Activated CD8-positive, alpha-beta T cell treated with anti-CD3 and anti-CD28 coated beads, Interleukin-2, amount 10 ng/mL, durations not matched to agents 7 days and 5 days (primary cell): ENCODE measurements at regions not wholly inside any gene's neighbourhood (a gene's known extent, or its start where the extent isn't known, plus 50 kb on each side); places are given as distances from the start of the nearest gene placed in this dataset.
"Not testable (repeated sequence)": the region's sequence is repeated elsewhere in the genome, so short reads cannot be mapped to it uniquely, and the experiment has no call there.

Experiments used
- ATAC-seq: fragments of 150-1000 bp; cut with Tn5 transposase; one replicate; pipeline ENCODE4 v1.10.0; 2021; ENCODE audit warnings: moderate library complexity
- CTCF ChIA-PET: fragments of 350-600 bp; sonication (Branson Sonifier 250); formaldehyde crosslinking; loops from one replicate; lab custom pipeline; 2021; ENCODE audit warnings: antibody characterized with exemption; lab: Charles Lee
- POLR2A ChIA-PET: fragments of 350-600 bp; sonication (Branson Sonifier 250); formaldehyde crosslinking; loops from one replicate; lab custom pipeline; 2021; ENCODE audit warnings: antibody characterized with exemption; lab: Charles Lee
- DNase-seq: peaks from one replicate; pipeline ENCODE4 v3.0.0-alpha.2; 2020
- H3K27ac Mint-ChIP-seq: one replicate; pipeline ENCODE4 v1.8.0; 2021; ENCODE audit warnings: mild to moderate bottlenecking, mixed read lengths
- H3K27me3 Mint-ChIP-seq: one replicate; pipeline ENCODE4 v1.8.0; 2021; ENCODE audit warnings: low read depth, mixed read lengths
- H3K36me3 Mint-ChIP-seq: one replicate; pipeline ENCODE4 v1.8.0; 2021; ENCODE audit warnings: low read depth, mixed read lengths
- H3K4me1 Mint-ChIP-seq: one replicate; pipeline ENCODE4 v1.8.0; 2021; ENCODE audit warnings: low read depth, mixed read lengths
- H3K4me3 Mint-ChIP-seq: one replicate; pipeline ENCODE4 v1.8.0; 2021; ENCODE audit warnings: mild to moderate bottlenecking, mixed read lengths
- H3K9me3 Mint-ChIP-seq: one replicate; pipeline ENCODE4 v1.8.0; 2022; ENCODE audit warnings: mixed read lengths; ENCODE audit not compliant: insufficient read depth

DNA sequence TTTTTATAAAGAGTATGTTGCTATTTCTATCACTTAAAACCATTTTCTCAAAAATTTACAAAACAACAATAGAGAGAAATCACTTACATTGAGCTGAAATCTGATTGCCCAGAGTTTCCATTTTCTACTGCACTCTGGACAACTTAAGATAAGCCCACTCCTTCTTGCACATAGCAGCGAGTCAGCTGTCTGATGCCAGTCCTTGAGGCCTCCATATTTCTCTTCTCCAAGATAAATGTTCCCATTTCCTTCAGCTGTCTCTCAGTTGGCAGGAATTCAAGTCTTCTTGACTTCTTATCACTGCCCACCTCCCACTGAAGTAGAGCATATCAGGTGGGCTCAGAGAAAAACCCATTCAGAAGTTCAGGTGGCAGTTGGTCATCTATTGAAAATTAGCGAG, 78.5 kb upstream of the PIP5K1B start:
- DNase-seq = no peak
- Mint-ChIP-seq H3K9me3 (no peaks in the 10 kb centered on the region), H3K4me1 (no peaks in the 10 kb centered on the region), H3K36me3 (no peaks in the 10 kb centered on the region), H3K27ac (no peak overlapping the region), H3K4me3 (no peak overlapping the region), H3K27me3 (peaks cover 2% of the 10 kb centered on the region)
- POLR2A ChIA-PET = no interaction called here
- CTCF ChIA-PET = no interaction called here
- no peak for ATAC-seq

DNA sequence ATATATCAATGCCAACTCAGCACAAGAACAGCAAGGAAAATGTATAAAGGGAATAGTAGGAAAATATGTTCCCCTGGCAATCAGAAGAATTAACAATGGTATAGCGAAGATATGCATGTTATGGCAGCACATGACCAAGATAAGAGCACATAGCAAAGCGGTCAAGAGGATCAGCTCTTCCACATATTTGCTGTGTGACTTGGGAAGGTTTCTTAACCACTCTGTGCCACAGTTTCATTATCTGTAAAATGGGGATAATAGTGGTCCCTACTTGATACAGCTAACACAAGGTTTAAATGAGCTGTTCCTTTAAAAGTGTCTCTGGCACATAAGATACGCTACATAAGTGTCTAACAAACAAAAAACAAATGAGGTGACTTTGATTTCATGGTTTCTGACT, 77.9 kb upstream of the PIP5K1B start:
- H3K27me3 Mint-ChIP-seq = peaks cover 2% of the 10 kb centered on the region
- no peaks in the 10 kb centered on the region for H3K9me3 Mint-ChIP-seq
- H3K4me3 Mint-ChIP-seq = no peak overlapping the region
- POLR2A ChIA-PET = no interaction called here
- H3K36me3 Mint-ChIP-seq = no peaks in the 10 kb centered on the region
- DNase-seq (no peak), ATAC-seq (no peak)
- H3K27ac Mint-ChIP-seq = no peak overlapping the region
- CTCF ChIA-PET = no interaction called here
- no peaks in the 10 kb centered on the region for H3K4me1 Mint-ChIP-seq

DNA sequence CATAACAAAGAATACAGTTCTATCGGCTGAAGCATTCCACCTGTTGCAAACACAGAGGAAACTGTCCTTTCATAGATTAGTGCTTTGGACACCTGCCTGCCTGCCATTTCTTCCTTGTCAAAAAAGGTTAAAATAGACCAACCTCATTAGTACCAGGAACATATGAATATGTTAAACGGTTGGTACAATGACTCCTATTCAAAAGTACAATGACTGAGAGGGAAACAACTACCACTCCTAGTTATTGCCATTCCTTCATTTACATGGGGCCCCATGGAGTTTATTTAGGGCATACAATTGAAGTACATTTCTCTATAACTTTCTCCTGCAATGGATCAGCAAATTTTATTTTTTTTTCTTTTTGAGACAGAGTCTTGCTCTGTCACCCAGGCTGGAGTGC, 77.4 kb upstream of the PIP5K1B start:
- ATAC-seq (no peak), DNase-seq (no peak)
- peaks cover 2% of the 10 kb centered on the region for H3K27me3 Mint-ChIP-seq
- ChIA-PET POLR2A (no interaction called here), CTCF (no interaction called here)
- no peak overlapping the region for H3K4me3 Mint-ChIP-seq
- H3K4me1 Mint-ChIP-seq = no peaks in the 10 kb centered on the region
- H3K27ac Mint-ChIP-seq = no peak overlapping the region
- H3K9me3 Mint-ChIP-seq = no peaks in the 10 kb centered on the region
- no peaks in the 10 kb centered on the region for H3K36me3 Mint-ChIP-seq

DNA sequence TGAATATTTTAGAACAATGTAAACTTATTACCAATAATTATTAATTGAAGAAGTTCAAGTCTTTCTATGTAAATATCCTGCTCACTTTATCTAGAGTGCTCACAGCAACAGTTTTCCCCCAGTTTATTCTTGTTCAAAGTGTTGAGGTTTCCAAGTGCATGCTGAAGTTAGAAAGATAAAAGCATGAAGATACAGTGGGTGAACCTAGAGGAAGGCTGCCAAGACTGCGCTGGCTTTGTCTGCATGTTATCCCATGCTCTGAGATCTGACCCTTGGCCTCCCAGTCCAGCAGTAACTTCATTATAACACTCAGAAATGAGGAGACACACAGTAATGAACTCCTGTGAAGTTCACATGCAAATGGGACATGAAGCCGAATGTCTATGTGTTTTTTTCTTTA, 76.0 kb upstream of the PIP5K1B start:
- CTCF ChIA-PET = no interaction called here

DNA sequence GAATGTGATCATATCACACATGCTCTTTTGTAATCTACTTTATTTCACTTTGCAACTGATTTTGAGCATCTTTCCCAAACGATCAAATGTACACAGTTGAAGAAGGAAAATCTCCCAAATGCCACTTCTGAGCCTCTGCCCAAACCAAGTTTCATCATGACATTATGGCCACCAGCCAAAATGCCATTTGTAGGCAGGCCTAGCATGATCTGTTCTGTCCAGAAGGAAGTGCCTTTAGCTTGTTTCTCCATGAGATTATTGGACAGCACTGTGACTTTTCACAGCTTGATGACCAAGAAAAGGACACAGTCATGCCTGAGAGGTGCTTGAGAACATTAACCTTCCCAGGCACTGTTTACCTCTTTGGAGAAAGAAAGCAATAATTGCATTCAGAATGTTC, 73.2 kb upstream of the PIP5K1B start:
- ATAC-seq (no peak), DNase-seq (no peak)
- Mint-ChIP-seq H3K27ac (no peak overlapping the region), H3K4me1 (no peaks in the 10 kb centered on the region), H3K36me3 (no peaks in the 10 kb centered on the region), H3K9me3 (no peaks in the 10 kb centered on the region), H3K27me3 (peaks cover 4% of the 10 kb centered on the region), H3K4me3 (no peak overlapping the region)
- POLR2A ChIA-PET = no interaction called here
- CTCF ChIA-PET = no interaction called here

More for the DNA sequence above, 76.0 kb upstream of the PIP5K1B start:
- no peak for DNase-seq
- Mint-ChIP-seq H3K9me3 (no peaks in the 10 kb centered on the region), H3K4me1 (no peaks in the 10 kb centered on the region), H3K27me3 (peaks cover 2% of the 10 kb centered on the region), H3K4me3 (no peak overlapping the region), H3K27ac (no peak overlapping the region), H3K36me3 (no peaks in the 10 kb centered on the region)
- POLR2A ChIA-PET = no interaction called here
- ATAC-seq = no peak

DNA sequence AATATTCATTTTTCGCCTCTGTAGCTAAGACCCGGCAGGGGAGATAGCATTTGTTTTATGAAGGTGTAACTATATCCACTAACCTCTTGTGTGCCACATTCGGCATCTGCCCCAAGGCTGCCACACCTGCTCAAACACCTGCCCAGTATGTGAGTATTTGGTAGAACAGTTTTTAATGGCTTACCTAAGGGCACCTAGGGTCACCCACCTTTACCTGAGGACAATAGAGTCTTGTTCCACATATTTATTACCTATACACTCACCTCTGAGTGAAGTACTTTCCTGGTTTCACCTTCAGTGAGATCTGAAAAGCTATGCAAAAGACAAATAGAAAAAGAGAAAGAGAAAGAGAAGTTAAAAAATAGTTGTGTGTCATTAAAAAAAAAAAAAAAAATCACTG, 68.0 kb upstream of the PIP5K1B start:
- Mint-ChIP-seq H3K4me3 (no peak overlapping the region), H3K4me1 (no peaks in the 10 kb centered on the region), H3K36me3 (no peaks in the 10 kb centered on the region), H3K27ac (no peak overlapping the region), H3K9me3 (no peaks in the 10 kb centered on the region), H3K27me3 (peaks cover 6% of the 10 kb centered on the region)
- no peak for ATAC-seq
- DNase-seq = no peak
- POLR2A ChIA-PET = no interaction called here
- CTCF ChIA-PET = no interaction called here

DNA sequence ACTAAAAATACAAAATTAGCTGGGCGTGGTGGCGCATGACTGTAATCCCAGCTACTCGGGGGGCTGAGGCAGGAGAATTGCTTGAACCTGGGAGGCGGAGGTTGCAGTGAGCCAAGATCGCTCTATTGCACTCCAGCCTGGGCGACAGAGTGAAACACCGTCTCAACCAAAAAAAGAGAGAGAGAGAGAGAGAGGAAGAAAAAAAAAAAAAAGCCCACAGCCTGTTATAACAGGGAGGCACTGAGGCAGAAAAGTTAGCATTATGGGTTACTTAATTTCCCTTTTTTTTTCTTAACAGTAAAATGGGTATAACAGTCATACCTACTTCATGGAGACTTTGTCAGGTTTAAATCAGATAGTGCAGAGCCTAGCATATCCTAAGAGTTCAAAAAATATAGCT, 65.8 kb upstream of the PIP5K1B start:
- CTCF ChIA-PET, ATAC-seq, H3K36me3 Mint-ChIP-seq: not testable (repeated sequence)

DNA sequence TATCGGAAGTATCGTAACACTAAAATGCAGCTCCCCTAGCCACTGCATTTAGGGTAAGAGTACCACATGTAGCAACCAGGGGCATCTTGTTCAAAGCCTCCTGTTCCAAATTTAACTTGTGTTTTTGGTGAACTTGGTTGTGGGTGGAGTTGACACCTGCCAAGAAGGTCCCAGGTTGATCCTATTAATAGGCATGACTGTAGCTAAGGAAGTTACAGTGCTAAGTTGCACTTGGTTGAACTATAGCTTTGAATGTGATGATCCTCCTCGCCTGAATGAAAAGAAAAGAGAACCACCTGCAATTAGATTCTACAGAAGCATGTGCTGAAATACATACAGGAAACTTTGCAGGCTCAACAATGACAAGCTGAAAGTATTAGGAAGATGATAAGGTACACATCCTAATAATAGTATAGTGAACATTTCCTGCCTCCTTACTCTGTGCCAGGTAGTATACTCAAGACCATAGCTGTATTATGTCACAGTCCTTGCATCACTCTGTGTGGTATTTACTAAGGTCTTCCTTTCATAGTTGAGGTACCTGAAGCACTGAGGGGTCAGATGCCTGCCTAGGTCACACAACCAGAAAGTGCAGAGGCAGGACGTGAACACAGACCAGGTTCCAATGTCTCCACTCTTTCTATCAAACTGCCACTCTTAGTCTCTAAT, 64.5 kb upstream of the PIP5K1B start:
- ChIA-PET POLR2A (no interaction called here), CTCF (interaction anchor here (1.1 kb wide), 1 partner anchor 17 kb away, joined by 3 read pairs; no protein-coding TSS in a partner anchor)
- Mint-ChIP-seq H3K27ac (no peak overlapping the region), H3K9me3 (no peaks in the 10 kb centered on the region), H3K27me3 (peaks cover 9% of the 10 kb centered on the region), H3K4me1 (no peaks in the 10 kb centered on the region), H3K36me3 (no peaks in the 10 kb centered on the region), H3K4me3 (no peak overlapping the region)
- DNase-seq (no peak), ATAC-seq (no peak)

More for the DNA sequence above, 65.8 kb upstream of the PIP5K1B start:
- DNase-seq, H3K9me3 Mint-ChIP-seq, H3K4me1 Mint-ChIP-seq, H3K27me3 Mint-ChIP-seq, H3K27ac Mint-ChIP-seq, H3K4me3 Mint-ChIP-seq, POLR2A ChIA-PET: not testable (repeated sequence)

DNA sequence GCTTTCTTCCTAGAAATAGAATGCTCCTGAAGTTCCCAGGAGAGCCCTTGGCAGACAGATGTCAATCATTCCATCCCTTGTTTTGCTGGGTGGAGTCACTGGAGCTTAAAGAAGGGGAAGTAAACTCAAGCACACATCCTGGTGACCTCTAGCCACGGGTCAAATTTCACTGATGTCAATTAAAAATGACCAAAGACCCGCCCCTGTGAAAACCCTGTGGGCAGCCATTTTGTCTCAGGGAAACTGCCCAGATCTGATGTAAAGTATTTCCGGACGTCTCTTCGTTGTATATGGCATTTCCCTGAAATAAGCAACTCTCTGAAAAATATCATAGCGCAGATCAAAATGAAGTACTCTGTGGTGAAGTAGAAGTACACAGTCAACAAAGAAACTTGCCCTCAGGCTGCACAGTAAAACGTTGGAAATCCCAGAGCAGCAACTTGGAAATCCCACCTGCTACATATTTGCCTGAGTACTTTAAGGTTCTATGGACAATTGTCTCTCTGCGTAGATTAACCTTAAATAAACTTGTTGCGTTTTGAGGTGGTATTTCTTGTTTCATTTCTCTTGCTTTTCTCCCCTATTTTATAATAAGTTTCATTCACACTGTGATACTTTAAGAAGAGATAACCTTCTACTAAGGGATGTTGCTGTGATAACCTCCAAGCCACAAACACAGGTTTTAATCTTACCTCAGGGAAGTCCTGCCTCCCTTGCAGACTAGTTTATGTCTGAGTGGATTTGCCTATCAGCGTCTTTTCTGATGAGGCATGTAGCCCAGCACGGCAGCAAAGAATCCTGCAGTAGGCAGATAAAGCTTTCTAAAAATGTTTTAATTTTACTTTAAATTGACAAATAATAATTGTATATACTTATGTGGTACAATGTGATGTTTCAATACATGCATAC, 60.9 kb upstream of the PIP5K1B start:
- Mint-ChIP-seq H3K4me3 (no peak overlapping the region), H3K27me3 (peaks cover 12% of the 10 kb centered on the region), H3K27ac (no peak overlapping the region), H3K36me3 (no peaks in the 10 kb centered on the region), H3K4me1 (no peaks in the 10 kb centered on the region), H3K9me3 (no peaks in the 10 kb centered on the region)
- CTCF ChIA-PET = no interaction called here
- DNase-seq (no peak), ATAC-seq (no peak)
- POLR2A ChIA-PET = no interaction called here

DNA sequence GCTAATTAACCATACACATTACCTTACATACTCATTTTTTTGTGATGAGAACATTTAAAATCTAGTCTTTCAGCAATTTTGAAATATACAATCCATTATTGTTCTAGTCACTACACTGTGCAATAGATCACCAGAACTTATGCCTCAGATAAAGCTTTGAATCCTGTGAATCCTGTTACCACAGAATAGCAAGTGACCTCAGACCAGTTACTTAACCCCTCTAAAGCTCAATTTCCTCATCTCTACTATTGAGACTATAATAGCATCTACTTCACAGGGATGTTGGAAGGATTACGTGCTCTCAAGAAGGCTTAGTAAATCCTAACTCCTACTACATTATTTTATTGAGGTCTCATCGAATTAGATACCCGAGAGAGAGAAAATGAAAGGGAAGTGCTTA, 60.2 kb upstream of the PIP5K1B start:
- ATAC-seq (no peak), DNase-seq (no peak)
- Mint-ChIP-seq H3K36me3 (no peaks in the 10 kb centered on the region), H3K9me3 (no peaks in the 10 kb centered on the region), H3K4me3 (no peak overlapping the region), H3K4me1 (no peaks in the 10 kb centered on the region), H3K27ac (no peak overlapping the region), H3K27me3 (peaks cover 12% of the 10 kb centered on the region)
- ChIA-PET POLR2A (no interaction called here), CTCF (no interaction called here)

DNA sequence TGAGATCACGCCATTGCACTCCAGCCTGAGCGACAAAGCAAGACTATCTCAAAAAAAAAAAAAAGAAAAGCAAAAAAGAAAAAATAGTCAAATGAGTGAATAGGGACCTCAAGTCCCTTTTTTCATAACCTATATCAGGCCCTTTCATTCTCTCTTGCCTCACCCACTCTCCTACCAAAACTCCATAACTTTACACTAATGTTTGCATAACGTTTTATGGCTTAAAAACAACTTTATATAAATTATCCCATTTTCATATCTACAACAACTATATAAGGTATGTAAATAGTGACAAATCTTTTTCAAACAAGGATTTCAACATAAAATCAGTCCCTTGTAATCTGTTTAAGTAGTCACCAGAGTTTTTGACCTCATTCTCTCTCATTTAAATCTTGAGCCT, 56.9 kb upstream of the PIP5K1B start:
- CTCF ChIA-PET = interaction anchor here (0.6 to 1.4 kb wide), 2 partner anchors 14 to 530 kb away, joined by 3 read pairs; no protein-coding TSS in a partner anchor
- POLR2A ChIA-PET = no interaction called here
- no peaks in the 10 kb centered on the region for H3K9me3 Mint-ChIP-seq
- H3K27ac Mint-ChIP-seq = no peak overlapping the region
- ATAC-seq (no peak), DNase-seq (no peak)
- H3K36me3 Mint-ChIP-seq = no peaks in the 10 kb centered on the region
- H3K27me3 Mint-ChIP-seq = peaks cover 8% of the 10 kb centered on the region
- H3K4me1 Mint-ChIP-seq = no peaks in the 10 kb centered on the region
- H3K4me3 Mint-ChIP-seq = no peak overlapping the region

DNA sequence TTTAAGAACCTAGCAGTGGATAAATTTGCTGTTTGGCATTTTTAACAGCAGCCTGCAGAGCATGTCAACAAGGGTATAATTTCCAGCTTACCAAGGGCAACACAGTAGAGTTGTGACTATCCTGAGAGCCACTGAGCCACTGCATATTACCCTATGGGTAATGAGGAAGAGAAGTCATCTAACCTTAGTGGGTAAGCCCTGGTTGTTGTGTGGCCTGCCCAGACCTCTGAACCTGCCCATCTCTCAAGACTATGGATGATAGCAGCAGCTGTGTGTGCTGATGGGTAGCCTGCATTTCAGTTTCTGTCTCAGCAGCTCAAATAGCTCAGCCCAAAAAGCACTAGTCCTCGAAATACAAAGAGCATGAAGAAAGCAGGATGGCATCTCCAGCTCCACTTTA, 56.1 kb upstream of the PIP5K1B start:
- ATAC-seq (no peak), DNase-seq (no peak)
- H3K4me3 Mint-ChIP-seq = no peak overlapping the region
- H3K4me1 Mint-ChIP-seq = no peaks in the 10 kb centered on the region
- no peaks in the 10 kb centered on the region for H3K36me3 Mint-ChIP-seq
- H3K27ac Mint-ChIP-seq = no peak overlapping the region
- CTCF ChIA-PET = interaction anchor here (0.6 to 1.4 kb wide), 2 partner anchors 13 to 529 kb away, joined by 3 read pairs; no protein-coding TSS in a partner anchor
- POLR2A ChIA-PET = no interaction called here
- peaks cover 8% of the 10 kb centered on the region for H3K27me3 Mint-ChIP-seq
- no peaks in the 10 kb centered on the region for H3K9me3 Mint-ChIP-seq
